Spleen (tissue), 11 donors: ENCODE measurements at regions not wholly inside any gene's neighbourhood (a gene's known extent, or its start where the extent isn't known, plus 50 kb on each side); places are given as distances from the start of the nearest gene placed in this dataset.

ENCODE experiments used
- DNase-seq: peaks from one replicate; pipeline ENCODE4 v3.0.0-alpha.2; 2020
- H3K27ac ChIP-seq, 8 donors: fragments of 200-600 bp; sonication (generic) in 7 of 8; 1 replicate in 4 of 8; 2 replicates in 4 of 8; pipeline versions ENCODE4 v1.5.0 to v1.8.0; 2016 to 2021; ENCODE audit warnings: inconsistent platforms in 4 of 8, mild to moderate bottlenecking in 4 of 8, moderate library complexity in 1 of 8
- H3K27me3 ChIP-seq, 7 donors: fragments of 200-600 bp; sonication (generic) in 6 of 7; replicated peaks in 1 of 7; 1 replicate in 4 of 7; 2 replicates in 3 of 7; pipeline versions ENCODE4 v1.5.0 to v1.8.0; 2016 to 2021; ENCODE audit warnings: inconsistent platforms in 3 of 7, mild to moderate bottlenecking in 1 of 7
- H3K36me3 ChIP-seq, 6 donors: fragments of 200-600 bp; sonication (generic) in 5 of 6; 1 replicate in 4 of 6; 2 replicates in 2 of 6; pipeline versions ENCODE4 v1.5.0 to v1.8.0; 2016 to 2021; ENCODE audit warnings: inconsistent platforms in 2 of 6
- H3K4me1 ChIP-seq, 6 donors: fragments of 200-600 bp; sonication (generic) in 5 of 6; 1 replicate in 3 of 6; 2 replicates in 3 of 6; pipeline versions ENCODE4 v1.5.0 to v1.8.0; 2016 to 2021; ENCODE audit warnings: inconsistent platforms in 3 of 6
- H3K4me3 ChIP-seq, 8 donors: fragments of 200-600 bp; sonication (generic) in 7 of 8; 1 replicate in 4 of 8; 2 replicates in 4 of 8; pipeline versions ENCODE4 v1.5.0 to v1.8.0; 2016 to 2021; ENCODE audit warnings: inconsistent platforms in 4 of 8, mild to moderate bottlenecking in 4 of 8, moderate library complexity in 2 of 8
- H3K9me3 ChIP-seq, 8 donors: fragments of 200-600 bp; sonication (generic) in 7 of 8; 1 replicate in 4 of 8; 2 replicates in 4 of 8; pipeline versions ENCODE4 v1.5.0 to v1.8.0; 2016 to 2021; ENCODE audit warnings: inconsistent platforms in 4 of 8
- POLR2A ChIP-seq, 3 donors: fragments of 450-650 bp; IDR thresholded peaks; one replicate each; pipeline ENCODE4 v1.5.1; 2017; ENCODE audit warnings: antibody characterized with exemption in 3 of 3, mild to moderate bottlenecking in 1 of 3
- POLR2AphosphoS5 ChIP-seq, 3 donors: sonication (generic); formaldehyde crosslinking; IDR thresholded peaks; one replicate each; pipeline ENCODE4 v1.5.1; 2017; ENCODE audit warnings: antibody characterized with exemption in 3 of 3
- WGBS, 5 donors: extraction: QIAGEN DNeasy Blood & Tissue Kit in 3 of 5; methylation state at CpG; one replicate each; pipeline versions ENCODE4 v1.1.5 to v1.1.7; 2013 to 2018; 5-methylcytosine and 5-hydroxymethylcytosine counted together
- intact Hi-C: fragments of 100-400 bp; cut with DNase I; formaldehyde crosslinking; loops from one replicate; pipeline ENCODE4 v1.15.0; 2023; ENCODE audit warnings: low total_unique reads
- TF ChIP-seq, protein P1 (sequence below), 11 experiments: fragments of 200-600 bp in 7 of 11; fragments of 450-650 bp in 4 of 11; sonication (generic) in 4 of 11; IDR thresholded peaks in 8 of 11; conservative IDR thresholded peaks in 3 of 11; 1 replicate in 7 of 11; 2 replicates in 4 of 11; pipeline versions ENCODE4 v1.4.0 to v1.8.0; 2016 to 2021; ENCODE audit warnings: antibody characterized with exemption in 11 of 11, inconsistent platforms in 4 of 11, mild to moderate bottlenecking in 1 of 11
- donor health status: healthy with polysubstance abuse.
- donor health status: DM: no; HTN: no; CAD: no; lungs with moderate emphysema.
- donor health status: DM: no; HTN: no; CAD: no.
- donor health status: Bipolar disorder and iron deficiency.
- donor health status: healthy.
- donor health status: DM: no; HTN: no; CAD: no.
- donor health status: DM: yes; HTN: yes; CAD: no.

- Histone ChIP-seq H3K4me3 (no peak overlapping the region), H3K4me1 (peaks cover 0 to 4% (median 0%) of the 10 kb centered on the region in 6 donors), H3K36me3 (no peaks in the 10 kb centered on the region), H3K27me3 (no peaks in the 10 kb centered on the region), H3K9me3 (no peaks in the 10 kb centered on the region), H3K27ac (no peak overlapping the region)
- TF ChIP-seq POLR2AphosphoS5 (IDR thresholded peaks at IDR 0.05): no peak
- no peak for TF ChIP-seq POLR2A (IDR thresholded peaks at IDR 0.05)
- TF ChIP-seq, protein P1, sequence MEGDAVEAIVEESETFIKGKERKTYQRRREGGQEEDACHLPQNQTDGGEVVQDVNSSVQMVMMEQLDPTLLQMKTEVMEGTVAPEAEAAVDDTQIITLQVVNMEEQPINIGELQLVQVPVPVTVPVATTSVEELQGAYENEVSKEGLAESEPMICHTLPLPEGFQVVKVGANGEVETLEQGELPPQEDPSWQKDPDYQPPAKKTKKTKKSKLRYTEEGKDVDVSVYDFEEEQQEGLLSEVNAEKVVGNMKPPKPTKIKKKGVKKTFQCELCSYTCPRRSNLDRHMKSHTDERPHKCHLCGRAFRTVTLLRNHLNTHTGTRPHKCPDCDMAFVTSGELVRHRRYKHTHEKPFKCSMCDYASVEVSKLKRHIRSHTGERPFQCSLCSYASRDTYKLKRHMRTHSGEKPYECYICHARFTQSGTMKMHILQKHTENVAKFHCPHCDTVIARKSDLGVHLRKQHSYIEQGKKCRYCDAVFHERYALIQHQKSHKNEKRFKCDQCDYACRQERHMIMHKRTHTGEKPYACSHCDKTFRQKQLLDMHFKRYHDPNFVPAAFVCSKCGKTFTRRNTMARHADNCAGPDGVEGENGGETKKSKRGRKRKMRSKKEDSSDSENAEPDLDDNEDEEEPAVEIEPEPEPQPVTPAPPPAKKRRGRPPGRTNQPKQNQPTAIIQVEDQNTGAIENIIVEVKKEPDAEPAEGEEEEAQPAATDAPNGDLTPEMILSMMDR (IDR thresholded peaks at IDR 0.05 in 8 of 11, conservative IDR thresholded peaks at IDR 0.05 in 3 of 11): no peak
- no peak for DNase-seq
- WGBS, 5 donors: 51 to 74% (median 63%) methylated on average over 5 of the region's 5 CpGs
- intact Hi-C loops: no loop called here
Measured at GRCh38 chr18:43893001-43893637, 615.8 kb upstream of the SYT4 start.

DNA sequence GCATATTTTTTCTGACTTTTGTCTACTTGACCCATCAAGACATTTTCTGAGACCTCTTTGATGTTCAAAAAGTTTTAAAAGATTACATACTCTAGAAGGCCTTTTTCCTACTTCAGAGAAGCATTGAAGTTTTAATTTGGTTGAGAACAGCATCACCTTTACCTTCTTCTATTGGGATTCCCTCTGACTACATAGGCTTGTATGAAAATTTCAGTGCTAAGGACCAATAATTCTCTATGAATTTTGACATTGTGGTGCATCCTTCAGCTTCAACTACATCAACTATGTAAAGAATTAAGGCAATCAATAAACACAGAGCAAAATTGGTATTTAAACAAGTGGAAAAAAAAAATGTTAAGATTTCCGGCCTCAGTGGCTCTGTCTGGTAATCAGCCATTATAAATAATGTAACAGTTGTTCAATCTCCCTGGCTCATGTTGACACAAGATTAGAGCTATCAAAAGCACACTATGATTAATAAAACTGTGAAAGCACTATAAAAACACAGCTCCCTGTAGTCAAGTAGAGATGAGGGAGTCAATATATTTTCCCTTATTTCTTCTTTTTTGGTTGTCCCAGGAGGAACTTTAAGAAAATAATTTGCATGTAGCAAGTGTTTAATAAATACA, 627.0 kb upstream of the SYT4 start:
- intact Hi-C loops: no loop called here
- H3K9me3 ChIP-seq: no peaks in the 10 kb centered on the region

DNA sequence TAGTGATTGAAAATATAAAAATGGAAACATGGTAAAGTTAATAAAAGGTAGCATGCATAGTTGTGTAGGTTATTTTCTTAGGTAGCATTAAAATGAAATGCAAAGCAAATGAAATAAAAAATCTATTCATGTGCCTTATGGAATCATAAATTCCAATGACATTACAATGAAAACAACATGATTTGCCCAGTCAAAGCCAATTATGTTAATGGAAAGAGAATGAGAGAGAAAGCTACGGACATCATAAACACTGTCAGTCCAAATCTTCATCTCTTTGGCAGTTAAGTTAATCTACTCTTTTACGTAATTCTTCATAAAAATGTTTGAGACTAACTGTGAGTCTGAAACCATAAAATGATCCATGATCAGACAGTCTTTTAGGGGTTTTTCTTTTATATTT, 636.7 kb upstream of the SYT4 start:
- Histone ChIP-seq H3K9me3 (no peaks in the 10 kb centered on the region), H3K4me3 (no peak overlapping the region), H3K4me1 (no peaks in the 10 kb centered on the region), H3K27ac (no peak overlapping the region), H3K36me3 (no peaks in the 10 kb centered on the region), H3K27me3 (no peaks in the 10 kb centered on the region)
- no peak for DNase-seq
- intact Hi-C loops: no loop called here
- WGBS, 5 donors: 90 to 94% (median 92%) methylated on average over 2 of the region's 2 CpGs
- TF ChIP-seq, protein P1 (IDR thresholded peaks at IDR 0.05 in 8 of 11, conservative IDR thresholded peaks at IDR 0.05 in 3 of 11): no peak
- TF ChIP-seq POLR2AphosphoS5 (IDR thresholded peaks at IDR 0.05): no peak
- no peak for TF ChIP-seq POLR2A (IDR thresholded peaks at IDR 0.05)

More for the DNA sequence above, 627.0 kb upstream of the SYT4 start:
- 85 to 94% (median 89%) methylated on average over 1 of the region's 1 CpG for whole genome bisulfite sequencing, 5 donors
- no peaks in the 10 kb centered on the region for H3K4me1 ChIP-seq
- H3K4me3 ChIP-seq: no peak overlapping the region
- H3K36me3 ChIP-seq: no peaks in the 10 kb centered on the region
- H3K27me3 ChIP-seq: no peaks in the 10 kb centered on the region
- DNase-seq: no peak
- TF ChIP-seq POLR2AphosphoS5 (IDR thresholded peaks at IDR 0.05) (no peak), POLR2A (IDR thresholded peaks at IDR 0.05) (no peak)
- TF ChIP-seq, protein P1 (IDR thresholded peaks at IDR 0.05 in 8 of 11, conservative IDR thresholded peaks at IDR 0.05 in 3 of 11): no peak
- H3K27ac ChIP-seq: no peak overlapping the region

GRCh38 chr18:43916984-43917383, 639.7 kb upstream of the SYT4 start:
- intact Hi-C loops: no loop called here
- Histone ChIP-seq H3K27me3 (no peaks in the 10 kb centered on the region), H3K27ac (no peak overlapping the region), H3K4me3 (no peak overlapping the region), H3K36me3 (no peaks in the 10 kb centered on the region), H3K4me1 (no peaks in the 10 kb centered on the region), H3K9me3 (no peaks in the 10 kb centered on the region)
- WGBS, 5 donors: 75 to 89% (median 85%) methylated on average over 3 of the region's 3 CpGs
- no peak for DNase-seq
- TF ChIP-seq, protein P1 (IDR thresholded peaks at IDR 0.05 in 8 of 11, conservative IDR thresholded peaks at IDR 0.05 in 3 of 11): no peak
- TF ChIP-seq POLR2AphosphoS5 (IDR thresholded peaks at IDR 0.05): no peak
- TF ChIP-seq POLR2A (IDR thresholded peaks at IDR 0.05): no peak
